ENCODE measurements at regions not wholly inside any gene's neighbourhood (a gene's known extent, or its start where the extent isn't known, plus 50 kb on each side); places are given as distances from the start of the nearest gene placed in this dataset.

GRCh38 chr4:11049001-11049400, 364.4 kb upstream of the CLNK start:
- H3K27ac Mint-ChIP-seq = no peak overlapping the region
- H3K4me3 Mint-ChIP-seq = no peak overlapping the region
- no peaks in the 10 kb centered on the region for H3K4me1 Mint-ChIP-seq (ENCODE audit: low read depth)
- no peak for DNase-seq
- peaks cover 2 to 4% of the 10 kb centered on the region in 2 donors for H3K9me3 Mint-ChIP-seq
- ATAC-seq (replicated peaks in 1 of 2) = no peak
- no peaks in the 10 kb centered on the region for H3K36me3 Mint-ChIP-seq (ENCODE audit: insufficient read depth in 2 of 2)
- no peaks in the 10 kb centered on the region for H3K27me3 Mint-ChIP-seq (ENCODE audit: low read depth)

GRCh38 chr4:11042760-11043159, 358.2 kb upstream of the CLNK start:
- Mint-ChIP-seq H3K4me3 (no peak overlapping the region), H3K27me3 (ENCODE audit: low read depth) (no peaks in the 10 kb centered on the region), H3K36me3 (ENCODE audit: insufficient read depth in 2 of 2) (no peaks in the 10 kb centered on the region), H3K4me1 (ENCODE audit: low read depth) (no peaks in the 10 kb centered on the region), H3K9me3 (peaks cover 4% of the 10 kb centered on the region in 2 donors), H3K27ac (no peak overlapping the region)
- DNase-seq (no peak), ATAC-seq (replicated peaks in 1 of 2) (no peak)

GRCh38 chr4:11039634-11040131, 355.1 kb upstream of the CLNK start:
- no peaks in the 10 kb centered on the region for H3K36me3 Mint-ChIP-seq (ENCODE audit: insufficient read depth in 2 of 2)

GRCh38 chr4:11038926-11039325, 354.4 kb upstream of the CLNK start:
- Mint-ChIP-seq H3K27ac (no peak overlapping the region), H3K27me3 (ENCODE audit: low read depth) (no peaks in the 10 kb centered on the region), H3K36me3 (ENCODE audit: insufficient read depth in 2 of 2) (no peaks in the 10 kb centered on the region), H3K4me3 (no peak overlapping the region), H3K9me3 (peaks cover 0 to 1% of the 10 kb centered on the region in 2 donors), H3K4me1 (ENCODE audit: low read depth) (no peaks in the 10 kb centered on the region)
- DNase-seq (no peak), ATAC-seq (replicated peaks in 1 of 2) (no peak)

More at GRCh38 chr4:11039634-11040131, 355.1 kb upstream of the CLNK start:
- DNase-seq (no peak), ATAC-seq (replicated peaks in 1 of 2) (no peak)
- Mint-ChIP-seq H3K9me3 (peaks cover 0 to 2% of the 10 kb centered on the region in 2 donors), H3K27ac (no peak overlapping the region), H3K4me3 (no peak overlapping the region), H3K4me1 (ENCODE audit: low read depth) (no peaks in the 10 kb centered on the region), H3K27me3 (ENCODE audit: low read depth) (no peaks in the 10 kb centered on the region)

GRCh38 chr4:11037637-11038036, 353.1 kb upstream of the CLNK start:
- H3K4me1 Mint-ChIP-seq (ENCODE audit: low read depth) = no peaks in the 10 kb centered on the region
- no peaks in the 10 kb centered on the region for H3K9me3 Mint-ChIP-seq
- H3K36me3 Mint-ChIP-seq (ENCODE audit: insufficient read depth in 2 of 2) = no peaks in the 10 kb centered on the region
- H3K27me3 Mint-ChIP-seq (ENCODE audit: low read depth) = no peaks in the 10 kb centered on the region
- DNase-seq = no peak
- no peak for ATAC-seq (replicated peaks in 1 of 2)
- no peak overlapping the region for H3K4me3 Mint-ChIP-seq
- no peak overlapping the region for H3K27ac Mint-ChIP-seq

- Mint-ChIP-seq H3K9me3 (peaks cover 4 to 5% of the 10 kb centered on the region in 2 donors), H3K36me3 (ENCODE audit: insufficient read depth in 2 of 2) (peaks cover 0 to 2% of the 10 kb centered on the region in 2 donors), H3K27me3 (ENCODE audit: low read depth) (no peaks in the 10 kb centered on the region), H3K4me1 (ENCODE audit: low read depth) (no peaks in the 10 kb centered on the region), H3K4me3 (no peak overlapping the region), H3K27ac (no peak overlapping the region)
- ATAC-seq (replicated peaks in 1 of 2) (no peak), DNase-seq (no peak)
Measured at GRCh38 chr4:11028334-11028733, 343.8 kb upstream of the CLNK start.

- Mint-ChIP-seq H3K27me3 (ENCODE audit: low read depth) (no peaks in the 10 kb centered on the region), H3K36me3 (ENCODE audit: insufficient read depth in 2 of 2) (no peaks in the 10 kb centered on the region), H3K4me1 (ENCODE audit: low read depth) (no peaks in the 10 kb centered on the region), H3K27ac (no peak overlapping the region), H3K9me3 (peaks cover 0 to 1% of the 10 kb centered on the region in 2 donors), H3K4me3 (no peak overlapping the region)
- ATAC-seq (replicated peaks in 1 of 2) = no peak
- DNase-seq = no peak
Measured at GRCh38 chr4:11021333-11021732, 336.8 kb upstream of the CLNK start.

- no peak for ATAC-seq (replicated peaks in 1 of 2)
- no peak for DNase-seq
- Mint-ChIP-seq H3K9me3 (peaks cover 0 to 1% of the 10 kb centered on the region in 2 donors), H3K4me1 (ENCODE audit: low read depth) (no peaks in the 10 kb centered on the region), H3K27me3 (ENCODE audit: low read depth) (no peaks in the 10 kb centered on the region), H3K27ac (no peak overlapping the region), H3K36me3 (ENCODE audit: insufficient read depth in 2 of 2) (no peaks in the 10 kb centered on the region), H3K4me3 (no peak overlapping the region)
Measured at GRCh38 chr4:11019451-11020240, 335.1 kb upstream of the CLNK start.

- ATAC-seq (replicated peaks in 1 of 2) = no peak
- Mint-ChIP-seq H3K27me3 (ENCODE audit: low read depth) (no peaks in the 10 kb centered on the region), H3K9me3 (peaks cover 1 to 3% of the 10 kb centered on the region in 2 donors), H3K4me1 (ENCODE audit: low read depth) (no peaks in the 10 kb centered on the region), H3K36me3 (ENCODE audit: insufficient read depth in 2 of 2) (no peaks in the 10 kb centered on the region), H3K4me3 (no peak overlapping the region), H3K27ac (no peak overlapping the region)
- DNase-seq = no peak
Measured at GRCh38 chr4:11014199-11014598, 329.6 kb upstream of the CLNK start.

GRCh38 chr4:11013094-11013664, 328.6 kb upstream of the CLNK start:
- H3K9me3 Mint-ChIP-seq = peaks cover 1 to 3% of the 10 kb centered on the region in 2 donors
- H3K36me3 Mint-ChIP-seq (ENCODE audit: insufficient read depth in 2 of 2) = no peaks in the 10 kb centered on the region
- DNase-seq = no peak
- H3K27me3 Mint-ChIP-seq (ENCODE audit: low read depth) = no peaks in the 10 kb centered on the region
- H3K27ac Mint-ChIP-seq = no peak overlapping the region
- no peak for ATAC-seq (replicated peaks in 1 of 2)
- H3K4me1 Mint-ChIP-seq (ENCODE audit: low read depth) = no peaks in the 10 kb centered on the region
- H3K4me3 Mint-ChIP-seq = no peak overlapping the region

- Mint-ChIP-seq H3K36me3 (ENCODE audit: insufficient read depth in 2 of 2) (no peaks in the 10 kb centered on the region), H3K27ac (no peak overlapping the region), H3K27me3 (ENCODE audit: low read depth) (no peaks in the 10 kb centered on the region), H3K4me3 (no peak overlapping the region), H3K9me3 (peaks cover 2 to 3% of the 10 kb centered on the region in 2 donors), H3K4me1 (ENCODE audit: low read depth) (no peaks in the 10 kb centered on the region)
- ATAC-seq (replicated peaks in 1 of 2) (no peak), DNase-seq (no peak)
Measured at GRCh38 chr4:11011249-11011648, 326.7 kb upstream of the CLNK start.

- H3K27ac Mint-ChIP-seq = no peak overlapping the region
- no peak for ATAC-seq (replicated peaks in 1 of 2)
- no peaks in the 10 kb centered on the region for H3K27me3 Mint-ChIP-seq (ENCODE audit: low read depth)
- H3K9me3 Mint-ChIP-seq = peaks cover 2 to 3% of the 10 kb centered on the region in 2 donors
- H3K4me1 Mint-ChIP-seq (ENCODE audit: low read depth) = no peaks in the 10 kb centered on the region
- no peaks in the 10 kb centered on the region for H3K36me3 Mint-ChIP-seq (ENCODE audit: insufficient read depth in 2 of 2)
- DNase-seq = no peak
- H3K4me3 Mint-ChIP-seq = no peak overlapping the region
Measured at GRCh38 chr4:11010624-11011023, 326.1 kb upstream of the CLNK start.

- H3K9me3 Mint-ChIP-seq = peaks cover 3% of the 10 kb centered on the region in 2 donors
- ATAC-seq (replicated peaks in 1 of 2) (no peak), DNase-seq (no peak)
- peaks cover 4% of the 10 kb centered on the region for H3K4me1 Mint-ChIP-seq (ENCODE audit: low read depth)
- no peaks in the 10 kb centered on the region for H3K36me3 Mint-ChIP-seq (ENCODE audit: insufficient read depth in 2 of 2)
- no peak overlapping the region for H3K27ac Mint-ChIP-seq
- no peak overlapping the region for H3K4me3 Mint-ChIP-seq
- H3K27me3 Mint-ChIP-seq (ENCODE audit: low read depth) = no peaks in the 10 kb centered on the region
Measured at GRCh38 chr4:11009281-11009680, 324.7 kb upstream of the CLNK start.
